ENCODE measurements at regions not wholly inside any gene's neighbourhood (a gene's known extent, or its start where the extent isn't known, plus 50 kb on each side); places are given as distances from the start of the nearest gene placed in this dataset.
A peak's percentile ranks its signal among the peaks of the same experiment; 100 is the strongest.

- no peak for TF ChIP-seq POLR2A (IDR thresholded peaks at IDR 0.05)
- TF ChIP-seq CTCF (IDR thresholded peaks at IDR 0.05): no peak
- H3K9me3 ChIP-seq: no peaks in the 10 kb centered on the region
- ATAC-seq (no peak), DNase-seq (no peak)
- H3K4me1 ChIP-seq: peaks cover 12% of the 10 kb centered on the region
- no peak overlapping the region for H3K4me3 ChIP-seq
- H3K27ac ChIP-seq: no peak overlapping the region
- H3K27me3 ChIP-seq: no peaks in the 10 kb centered on the region
- intact Hi-C loops (cut with DNase I): no loop called here
- WGBS, 2 donors: 60 to 77% methylated on average over 2 of the region's 2 CpGs
- no peaks in the 10 kb centered on the region for H3K36me3 ChIP-seq (replicated peaks in 1 of 2; ENCODE audit: insufficient read depth in 1 of 2, low read depth in 2 of 2)
These were observed 840.9 kb downstream of the LTN1 start for GRCh38 chr21:28151758-28152157.

- DNase-seq (no peak), ATAC-seq (no peak)
- H3K27ac ChIP-seq: no peak overlapping the region
- no peaks in the 10 kb centered on the region for H3K9me3 ChIP-seq
- peaks cover 12% of the 10 kb centered on the region for H3K4me1 ChIP-seq
- 82 to 90% methylated on average over 2 of the region's 2 CpGs for WGBS, 2 donors
- H3K4me3 ChIP-seq: no peak overlapping the region
- no peaks in the 10 kb centered on the region for H3K27me3 ChIP-seq
- intact Hi-C loops (cut with DNase I): no loop called here
- no peaks in the 10 kb centered on the region for H3K36me3 ChIP-seq (replicated peaks in 1 of 2; ENCODE audit: insufficient read depth in 1 of 2, low read depth in 2 of 2)
- TF ChIP-seq CTCF (IDR thresholded peaks at IDR 0.05): no peak
- TF ChIP-seq POLR2A (IDR thresholded peaks at IDR 0.05): no peak
These were observed 841.9 kb downstream of the LTN1 start for GRCh38 chr21:28150778-28151177.

- Histone ChIP-seq H3K27ac (peak overlapping the region in 1 of 4 donors; percentile 50), H3K4me3 (no peak overlapping the region), H3K36me3 (replicated peaks in 1 of 2; ENCODE audit: insufficient read depth in 1 of 2, low read depth in 2 of 2) (no peaks in the 10 kb centered on the region), H3K27me3 (no peaks in the 10 kb centered on the region), H3K9me3 (no peaks in the 10 kb centered on the region), H3K4me1 (peaks cover 12% of the 10 kb centered on the region)
- no peak for TF ChIP-seq POLR2A (IDR thresholded peaks at IDR 0.05)
- peak in 3 of 7 experiments; percentile 11 to 13 (median 12) for TF ChIP-seq CTCF (IDR thresholded peaks at IDR 0.05)
- peak; percentile 38 to 70 (median 58) for DNase-seq
- ATAC-seq: peak; percentile 91
- intact Hi-C loops (cut with DNase I): no loop called here
- 32 to 37% methylated on average over 4 of the region's 4 CpGs for WGBS, 2 donors
These were observed 844.1 kb downstream of the LTN1 start for GRCh38 chr21:28148400-28149064.

GRCh38 chr21:28144653-28145052 lies 848.0 kb downstream of the LTN1 start:
- Histone ChIP-seq H3K9me3 (no peaks in the 10 kb centered on the region), H3K4me3 (no peak overlapping the region), H3K27me3 (no peaks in the 10 kb centered on the region), H3K27ac (no peak overlapping the region), H3K36me3 (replicated peaks in 1 of 2; ENCODE audit: insufficient read depth in 1 of 2, low read depth in 2 of 2) (no peaks in the 10 kb centered on the region), H3K4me1 (peaks cover 12% of the 10 kb centered on the region)
- intact Hi-C loops (cut with DNase I): no loop called here
- TF ChIP-seq POLR2A (IDR thresholded peaks at IDR 0.05) (no peak), CTCF (IDR thresholded peaks at IDR 0.05) (no peak)
- DNase-seq (no peak), ATAC-seq (no peak)
- WGBS, 2 donors: 92 to 93% methylated on average over 4 of the region's 4 CpGs

- H3K27ac ChIP-seq: no peak overlapping the region
- H3K4me1 ChIP-seq: peaks cover 12% of the 10 kb centered on the region
- no peak overlapping the region for H3K4me3 ChIP-seq
- intact Hi-C loops (cut with DNase I): no loop called here
- H3K27me3 ChIP-seq: no peaks in the 10 kb centered on the region
- TF ChIP-seq POLR2A (IDR thresholded peaks at IDR 0.05): no peak
- no peak for TF ChIP-seq CTCF (IDR thresholded peaks at IDR 0.05)
- ATAC-seq: no peak
- H3K36me3 ChIP-seq (replicated peaks in 1 of 2; ENCODE audit: insufficient read depth in 1 of 2, low read depth in 2 of 2): no peaks in the 10 kb centered on the region
- H3K9me3 ChIP-seq: no peaks in the 10 kb centered on the region
- DNase-seq: no peak
These were observed 848.6 kb downstream of the LTN1 start for GRCh38 chr21:28144089-28144488.
